GM12874 (cell line): ENCODE measurements at regions not wholly inside any gene's neighbourhood (a gene's known extent, or its start where the extent isn't known, plus 50 kb on each side); places are given as distances from the start of the nearest gene placed in this dataset.
A peak's percentile ranks its signal among the peaks of the same experiment; 100 is the strongest.

Experiments used
- TF ChIP-seq, protein P1 (sequence below): IDR thresholded peaks from 2 replicates; pipeline ENCODE4 v1.5.1; 2011; ENCODE audit warnings: low read depth, mild to moderate bottlenecking, control low read depth, low read length, moderate library complexity; ENCODE audit not compliant: insufficient read depth

DNA sequence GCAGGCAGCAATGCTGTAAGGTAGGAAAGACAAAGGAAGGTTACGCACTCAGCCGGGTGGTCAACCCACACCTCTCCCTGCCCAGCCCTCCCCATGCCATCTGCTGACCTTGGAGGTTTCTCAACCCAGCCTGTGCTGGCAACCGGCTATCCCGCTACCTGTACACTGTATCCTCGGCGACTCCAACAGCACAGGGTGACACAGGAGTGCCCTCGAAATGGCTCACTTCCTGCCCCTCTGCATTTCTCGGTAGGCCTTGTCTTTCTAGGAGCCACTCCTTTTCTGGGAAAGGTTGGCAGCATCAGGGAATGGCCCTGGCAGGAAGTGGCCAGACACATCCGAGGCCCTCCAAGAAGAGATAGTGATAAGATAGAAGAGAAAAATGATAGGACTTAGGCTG is 124.0 kb downstream of the PROX1 start:
- TF ChIP-seq, protein P1, sequence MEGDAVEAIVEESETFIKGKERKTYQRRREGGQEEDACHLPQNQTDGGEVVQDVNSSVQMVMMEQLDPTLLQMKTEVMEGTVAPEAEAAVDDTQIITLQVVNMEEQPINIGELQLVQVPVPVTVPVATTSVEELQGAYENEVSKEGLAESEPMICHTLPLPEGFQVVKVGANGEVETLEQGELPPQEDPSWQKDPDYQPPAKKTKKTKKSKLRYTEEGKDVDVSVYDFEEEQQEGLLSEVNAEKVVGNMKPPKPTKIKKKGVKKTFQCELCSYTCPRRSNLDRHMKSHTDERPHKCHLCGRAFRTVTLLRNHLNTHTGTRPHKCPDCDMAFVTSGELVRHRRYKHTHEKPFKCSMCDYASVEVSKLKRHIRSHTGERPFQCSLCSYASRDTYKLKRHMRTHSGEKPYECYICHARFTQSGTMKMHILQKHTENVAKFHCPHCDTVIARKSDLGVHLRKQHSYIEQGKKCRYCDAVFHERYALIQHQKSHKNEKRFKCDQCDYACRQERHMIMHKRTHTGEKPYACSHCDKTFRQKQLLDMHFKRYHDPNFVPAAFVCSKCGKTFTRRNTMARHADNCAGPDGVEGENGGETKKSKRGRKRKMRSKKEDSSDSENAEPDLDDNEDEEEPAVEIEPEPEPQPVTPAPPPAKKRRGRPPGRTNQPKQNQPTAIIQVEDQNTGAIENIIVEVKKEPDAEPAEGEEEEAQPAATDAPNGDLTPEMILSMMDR = no peak

DNA sequence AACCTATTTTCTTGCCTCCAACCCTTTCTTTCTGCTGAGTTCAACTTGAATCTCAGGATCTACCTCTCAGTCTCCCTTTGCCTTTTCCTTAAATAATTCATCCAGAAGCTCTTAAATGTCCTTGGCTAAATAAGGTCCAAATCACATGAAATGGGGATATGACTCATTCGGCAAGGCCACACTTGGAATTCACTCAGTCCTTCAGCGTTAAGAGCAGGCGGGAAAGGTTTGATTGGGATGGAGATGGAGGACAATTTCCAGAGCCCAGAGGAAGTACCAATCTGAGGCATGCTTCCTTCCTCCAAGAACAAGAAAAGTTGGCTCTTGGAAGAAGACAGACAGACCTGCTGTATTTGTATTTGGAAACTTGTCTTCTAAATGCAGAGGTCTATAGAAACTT is 128.5 kb downstream of the PROX1 start:
- TF ChIP-seq, protein P1 = no peak

DNA sequence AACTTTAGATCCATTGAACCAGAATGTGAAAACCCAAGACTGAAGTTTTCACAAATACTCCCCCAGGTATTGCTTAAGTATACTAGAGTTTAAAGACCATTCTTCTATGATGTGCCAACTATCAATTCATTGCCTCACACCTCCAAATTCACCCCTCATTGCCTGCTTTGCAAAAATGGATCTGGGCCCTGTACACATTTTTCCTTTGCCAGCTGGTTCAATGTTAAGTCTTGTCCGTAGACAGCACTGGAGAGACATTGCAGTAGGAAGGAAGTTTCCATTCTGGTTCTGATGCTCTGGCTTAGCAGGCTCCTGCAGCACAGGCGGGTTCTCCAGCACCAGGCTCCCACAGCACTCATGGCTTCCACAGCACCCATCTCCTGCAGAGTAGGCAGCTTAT is 130.0 kb downstream of the PROX1 start:
- TF ChIP-seq, protein P1 = no peak

DNA sequence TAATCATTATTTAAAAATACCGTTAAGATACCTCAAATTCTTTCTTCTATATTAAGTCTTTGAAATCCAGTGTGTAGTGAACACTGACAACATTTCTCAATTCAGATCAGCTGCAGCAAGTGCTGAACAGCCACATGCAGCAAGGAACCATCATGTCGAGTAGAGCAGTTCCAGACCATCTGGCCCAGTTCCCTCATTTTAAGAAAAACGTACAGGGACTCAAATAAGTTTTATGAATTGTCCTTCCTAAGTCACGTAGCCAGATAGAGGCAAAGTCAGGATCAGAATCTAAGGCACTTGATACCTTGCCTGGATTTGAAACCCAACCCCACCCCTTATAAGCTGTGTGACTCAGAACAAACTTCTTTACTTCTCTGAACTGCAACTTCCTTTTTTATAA is 132.4 kb downstream of the PROX1 start:
- TF ChIP-seq, protein P1 = no peak

DNA sequence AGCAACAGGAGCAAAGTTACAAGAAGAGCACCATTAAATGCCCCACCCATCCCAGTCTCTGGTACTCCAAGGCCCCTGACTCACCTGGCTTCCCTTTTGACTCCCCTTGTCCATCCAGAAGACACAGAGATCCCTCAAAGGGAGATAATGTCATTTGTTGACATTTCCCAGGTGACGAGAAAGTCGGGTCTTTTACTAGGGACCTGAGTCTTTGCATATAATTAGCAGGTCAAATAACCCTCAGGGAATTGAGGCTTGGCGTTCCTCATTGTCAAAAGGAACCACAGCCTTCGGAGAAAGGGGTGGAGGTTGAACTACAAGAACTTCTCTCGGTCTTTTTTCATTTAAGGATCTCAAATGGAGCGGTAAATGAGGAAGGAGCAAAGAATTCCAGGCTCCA is 133.2 kb downstream of the PROX1 start:
- TF ChIP-seq, protein P1 = no peak

DNA sequence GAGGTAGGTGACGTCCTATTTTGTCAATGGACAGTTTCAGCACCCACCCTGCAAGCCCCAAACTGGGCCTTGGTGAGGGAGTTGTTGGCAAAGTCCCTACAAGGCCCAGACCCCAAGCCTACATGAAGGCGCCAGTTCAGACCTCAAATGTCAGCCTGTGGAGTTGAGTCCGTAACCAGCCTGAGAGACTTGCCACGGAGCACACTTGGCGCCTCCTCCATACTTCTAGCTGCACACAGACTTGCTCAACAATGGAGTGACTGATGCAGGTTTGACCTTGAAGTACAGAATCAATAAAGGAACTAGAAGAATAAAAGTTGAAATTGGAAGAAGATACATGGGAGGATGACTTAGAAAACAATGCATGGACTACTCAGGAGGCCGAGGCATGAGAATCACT is 134.3 kb downstream of the PROX1 start:
- TF ChIP-seq, protein P1 = no peak

DNA sequence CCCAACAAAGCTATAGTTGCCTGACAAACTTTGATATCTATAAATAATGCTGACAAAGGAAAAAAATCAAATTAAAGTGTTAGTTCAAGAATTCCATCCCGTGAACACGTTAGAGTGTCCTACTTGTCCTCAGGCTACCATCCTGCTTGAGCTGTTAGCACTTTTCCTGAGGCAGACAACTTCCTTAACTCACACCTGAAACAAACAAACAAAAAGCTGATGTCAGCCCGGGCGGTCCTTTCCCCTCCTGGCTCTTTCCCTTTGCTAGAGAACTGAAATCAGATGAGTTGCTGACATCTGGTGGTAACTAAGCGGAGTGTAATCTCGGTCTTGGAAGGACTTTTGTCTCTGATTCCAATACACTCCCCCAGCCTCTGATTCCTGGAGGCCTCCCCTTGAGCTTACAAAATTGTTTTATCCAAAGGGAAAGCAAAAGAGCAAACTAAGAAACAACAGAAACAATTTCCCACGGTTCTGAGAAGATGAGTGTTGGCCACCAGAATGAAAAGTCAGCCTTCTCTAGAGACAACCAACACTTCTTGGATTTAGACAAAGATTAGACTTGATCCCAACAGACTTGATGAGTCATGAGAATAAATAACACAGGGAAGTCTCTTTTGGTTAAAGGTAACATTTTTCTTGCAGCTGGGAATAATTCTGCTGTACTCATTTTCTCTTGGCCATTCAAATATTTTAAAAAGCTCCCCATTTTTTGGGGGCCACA is 135.4 kb downstream of the PROX1 start:
- TF ChIP-seq, protein P1 = peak; percentile 40

DNA sequence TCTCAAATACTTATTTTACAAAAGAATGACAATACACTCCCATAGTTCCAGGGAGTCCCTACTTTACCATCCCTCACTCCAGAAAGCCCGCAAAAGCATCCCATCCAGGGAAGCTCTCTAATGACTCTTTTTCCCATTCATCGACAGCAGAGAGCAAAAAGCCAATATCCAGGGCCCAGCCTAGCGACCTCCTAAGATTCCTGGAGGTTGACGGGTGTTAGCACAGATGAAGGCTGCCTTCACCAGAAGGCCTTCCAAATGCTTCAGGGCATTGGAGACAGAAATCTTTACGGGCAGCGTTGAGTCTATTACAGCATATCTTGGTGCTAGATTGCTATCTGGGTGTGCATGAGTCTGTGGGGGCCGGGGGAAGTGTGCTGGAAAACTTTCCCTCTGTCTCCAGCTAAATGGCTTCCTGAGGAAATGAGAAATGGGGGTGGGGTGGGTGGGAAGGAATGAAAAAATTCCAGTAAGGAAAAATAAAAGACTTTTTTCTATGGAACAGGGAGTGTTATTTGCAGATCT is 136.6 kb downstream of the PROX1 start:
- TF ChIP-seq, protein P1 = no peak
